HEK293 (cell line): ENCODE measurements at regions not wholly inside any gene's neighbourhood (a gene's known extent, or its start where the extent isn't known, plus 50 kb on each side); places are given as distances from the start of the nearest gene placed in this dataset.

Experiments
- CTCF ChIA-PET: fragments of 350-600 bp; formaldehyde crosslinking; extraction: SDS; loops from one replicate; lab custom pipeline; 2021; ENCODE audit warnings: antibody characterized with exemption; lab: Yijun Ruan, JAX
- POLR2A ChIA-PET: fragments of 300-600 bp; formaldehyde crosslinking; extraction: SDS; loops from one replicate; lab custom pipeline; 2020; ENCODE audit warnings: antibody characterized with exemption, inconsistent platforms; lab: Yijun Ruan, JAX
- H3K27ac ChIP-seq: fragments of 200-500 bp; sonication (Bioruptor generic); 2 replicates; pipeline ENCODE4 v1.5.1; 2014; ENCODE audit warnings: low read depth, low read length, control low read depth, inconsistent platforms; ENCODE audit errors: extremely low read depth
- H3K36me3 ChIP-seq, 2 experiments: fragments of 200-500 bp in 1 of 2; sonication (Bioruptor generic) in 1 of 2; 1 replicate in 1 of 2; 2 replicates in 1 of 2; pipeline ENCODE4 v1.5.1; 2014 to 2017; ENCODE audit warnings: inconsistent platforms in 2 of 2, low read length in 2 of 2; ENCODE audit not compliant: control insufficient read depth in 2 of 2, insufficient read depth in 1 of 2
- H3K4me1 ChIP-seq: fragments of 200-500 bp; sonication (Bioruptor generic); 2 replicates; pipeline ENCODE4 v1.5.1; 2014; ENCODE audit warnings: mild to moderate bottlenecking, low read length, inconsistent platforms; ENCODE audit not compliant: control insufficient read depth, insufficient read depth
- H3K4me3 ChIP-seq: 2 replicates; pipeline ENCODE4 v1.5.1; 2011; ENCODE audit warnings: low read depth, mild to moderate bottlenecking, control low read depth, low read length, moderate library complexity
- H3K9me3 ChIP-seq: fragments of 200-500 bp; sonication (Bioruptor generic); 2 replicates; pipeline ENCODE4 v1.5.1; 2014; ENCODE audit warnings: low read depth, low read length, inconsistent platforms; ENCODE audit not compliant: control insufficient read depth, insufficient read depth
- AEBP2 ChIP-seq: fragments of 450-650 bp; formaldehyde crosslinking; IDR thresholded peaks from 2 replicates; pipeline ENCODE4 v1.5.1; 2016; ENCODE audit warnings: missing biosample characterization, missing genetic modification characterization, borderline replicate concordance
- FEZF1 ChIP-seq: fragments of 450-650 bp; formaldehyde crosslinking; IDR thresholded peaks from 2 replicates; pipeline ENCODE4 v1.5.1; 2016; ENCODE audit warnings: missing biosample characterization, missing genetic modification characterization
- KLF1 ChIP-seq: fragments of 450-650 bp; formaldehyde crosslinking; IDR thresholded peaks from 2 replicates; pipeline ENCODE4 v1.5.1; 2016; ENCODE audit warnings: missing biosample characterization, missing genetic modification characterization
- KLF10 ChIP-seq: fragments of 450-650 bp; IDR thresholded peaks from 2 replicates; pipeline ENCODE4 v1.5.1; 2018; ENCODE audit warnings: missing biosample characterization, mild to moderate bottlenecking, missing genetic modification characterization
- KLF8 ChIP-seq: fragments of 450-650 bp; formaldehyde crosslinking; IDR thresholded peaks from 2 replicates; pipeline ENCODE4 v1.5.1; 2016; ENCODE audit warnings: missing biosample characterization, missing genetic modification characterization
- KLF9 ChIP-seq: fragments of 450-650 bp; formaldehyde crosslinking; IDR thresholded peaks from 2 replicates; pipeline ENCODE4 v1.5.1; 2016; ENCODE audit warnings: missing biosample characterization, missing genetic modification characterization, low read depth
- PRDM1 ChIP-seq: fragments of 450-650 bp; formaldehyde crosslinking; IDR thresholded peaks from 2 replicates; pipeline ENCODE4; 2016; ENCODE audit warnings: missing biosample characterization, missing genetic modification characterization
- SP3 ChIP-seq: fragments of 450-650 bp; formaldehyde crosslinking; IDR thresholded peaks from 2 replicates; pipeline ENCODE4 v1.5.1; 2016; ENCODE audit warnings: missing biosample characterization, missing genetic modification characterization
- ZFP37 ChIP-seq: fragments of 450-650 bp; formaldehyde crosslinking; IDR thresholded peaks from 2 replicates; pipeline ENCODE4 v1.5.1; 2016; ENCODE audit warnings: missing biosample characterization, missing genetic modification characterization
- ZNF16 ChIP-seq: fragments of 450-650 bp; formaldehyde crosslinking; IDR thresholded peaks from 2 replicates; pipeline ENCODE4 v1.5.1; 2016; ENCODE audit warnings: low read depth, missing biosample characterization, missing genetic modification characterization
- ZNF174 ChIP-seq: fragments of 450-650 bp; formaldehyde crosslinking; IDR thresholded peaks from 2 replicates; pipeline ENCODE4 v1.5.0; 2017; ENCODE audit warnings: missing biosample characterization, mild to moderate bottlenecking, missing genetic modification characterization
- ZNF175 ChIP-seq: fragments of 450-650 bp; formaldehyde crosslinking; IDR thresholded peaks from 2 replicates; pipeline ENCODE4 v1.5.1; 2016; ENCODE audit warnings: missing biosample characterization, missing genetic modification characterization
- ZNF280C ChIP-seq: fragments of 450-650 bp; formaldehyde crosslinking; IDR thresholded peaks from 2 replicates; pipeline ENCODE4 v1.5.1; 2016; ENCODE audit warnings: missing biosample characterization, missing genetic modification characterization
- ZNF394 ChIP-seq: fragments of 450-650 bp; formaldehyde crosslinking; IDR thresholded peaks from 2 replicates; pipeline ENCODE4 v1.5.1; 2016; ENCODE audit warnings: missing biosample characterization, missing genetic modification characterization, mild to moderate bottlenecking, moderate library complexity, borderline replicate concordance
- ZNF416 ChIP-seq: fragments of 450-650 bp; formaldehyde crosslinking; IDR thresholded peaks from 2 replicates; pipeline ENCODE4 v1.5.1; 2016; ENCODE audit warnings: missing biosample characterization, missing genetic modification characterization
- ZNF530 ChIP-seq: fragments of 450-650 bp; formaldehyde crosslinking; IDR thresholded peaks from 2 replicates; pipeline ENCODE4 v1.5.1; 2016; ENCODE audit warnings: low read depth, missing biosample characterization, missing genetic modification characterization
- ZNF580 ChIP-seq: fragments of 450-650 bp; formaldehyde crosslinking; IDR thresholded peaks from 2 replicates; pipeline ENCODE4 v1.5.1; 2016; ENCODE audit warnings: missing biosample characterization, missing genetic modification characterization
- ZNF585B ChIP-seq: fragments of 450-650 bp; formaldehyde crosslinking; IDR thresholded peaks from 2 replicates; pipeline ENCODE4 v1.5.1; 2016; ENCODE audit warnings: missing biosample characterization, missing genetic modification characterization
- ZNF629 ChIP-seq: fragments of 450-650 bp; formaldehyde crosslinking; IDR thresholded peaks from 2 replicates; pipeline ENCODE4 v1.5.1; 2017; ENCODE audit warnings: missing biosample characterization, missing genetic modification characterization
- ZNF645 ChIP-seq: fragments of 450-650 bp; formaldehyde crosslinking; IDR thresholded peaks from 2 replicates; pipeline ENCODE4; 2016; ENCODE audit warnings: missing biosample characterization, missing genetic modification characterization
- ZNF670 ChIP-seq: fragments of 450-650 bp; formaldehyde crosslinking; IDR thresholded peaks from 2 replicates; pipeline ENCODE4 v1.5.1; 2016; ENCODE audit warnings: missing biosample characterization, missing genetic modification characterization, low read depth
- ZNF692 ChIP-seq: fragments of 450-650 bp; formaldehyde crosslinking; IDR thresholded peaks from 2 replicates; pipeline ENCODE4 v1.5.1; 2016; ENCODE audit warnings: missing biosample characterization, missing genetic modification characterization
- ZNF777 ChIP-seq: fragments of 450-650 bp; formaldehyde crosslinking; IDR thresholded peaks from 2 replicates; pipeline ENCODE4 v1.5.1; 2017; ENCODE audit warnings: missing biosample characterization, missing genetic modification characterization, borderline replicate concordance

- Histone ChIP-seq H3K4me3 (no peak overlapping the region), H3K9me3 (no peaks in the 10 kb centered on the region), H3K36me3 (no peaks in the 10 kb centered on the region), H3K27ac (no peak overlapping the region), H3K4me1 (no peaks in the 10 kb centered on the region)
- ChIA-PET POLR2A (no interaction called here), CTCF (no interaction called here)
- TF ChIP-seq ZNF670 (tag by site-specific recombination) = no peak
- TF ChIP-seq PRDM1 (tag by site-specific recombination) = no peak
Observed at GRCh38 chr11:115903179-115903578, 399.0 kb upstream of the CADM1 start.

DNA sequence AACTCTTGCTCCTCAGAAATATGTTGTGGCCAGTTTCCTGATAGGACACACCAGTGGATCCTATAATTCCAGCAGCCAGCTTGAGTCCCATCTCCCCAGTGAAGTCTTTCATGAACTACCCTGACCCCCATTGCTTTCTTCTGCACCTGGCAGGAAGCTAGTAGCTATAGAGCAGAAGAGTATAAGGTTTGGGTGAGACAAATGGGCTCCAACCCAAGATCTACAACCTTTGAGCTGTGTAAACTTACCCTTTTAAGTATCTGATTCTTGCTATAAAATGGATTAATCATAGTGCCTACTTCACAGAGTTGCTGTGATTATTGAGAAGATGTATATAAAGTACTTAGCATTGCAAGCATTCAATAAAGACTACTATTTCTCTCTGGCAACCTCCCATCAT, 396.9 kb upstream of the CADM1 start:
- H3K36me3 ChIP-seq = no peaks in the 10 kb centered on the region
- H3K27ac ChIP-seq = no peak overlapping the region
- POLR2A ChIA-PET = no interaction called here
- TF ChIP-seq ZNF629 (tag by site-specific recombination) (no peak), ZNF530 (tag by site-specific recombination) (no peak), ZNF645 (no peak), AEBP2 (tag by site-specific recombination) (no peak), SP3 (tag by site-specific recombination) (no peak), ZNF394 (tag by site-specific recombination) (no peak), ZNF280C (tag by site-specific recombination) (no peak), ZNF175 (tag by site-specific recombination) (no peak)
- CTCF ChIA-PET = no interaction called here
- H3K4me3 ChIP-seq = no peak overlapping the region
- no peaks in the 10 kb centered on the region for H3K4me1 ChIP-seq
- no peaks in the 10 kb centered on the region for H3K9me3 ChIP-seq

DNA sequence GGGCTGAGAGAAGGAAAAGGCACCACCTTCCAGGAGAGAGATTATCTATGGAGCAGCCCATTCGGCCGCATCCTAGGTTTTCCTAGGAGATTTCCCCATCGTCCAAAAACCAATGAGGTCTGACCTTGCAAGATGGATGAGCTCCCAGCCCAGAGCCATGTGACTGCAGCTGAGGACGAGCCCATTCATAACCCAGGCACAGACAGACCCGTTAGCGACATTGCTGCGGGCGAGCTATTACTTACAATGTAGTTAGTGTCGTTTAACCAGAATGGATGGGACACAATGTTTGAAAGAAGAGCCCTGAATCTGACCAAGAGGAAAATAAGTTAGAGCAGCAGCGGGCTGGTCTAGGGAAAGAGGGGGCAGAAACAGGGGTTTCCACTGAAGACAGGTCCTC, 395.9 kb upstream of the CADM1 start:
- H3K9me3 ChIP-seq = no peaks in the 10 kb centered on the region
- TF ChIP-seq ZNF580 (no peak), ZNF416 (tag by site-specific recombination) (no peak), ZNF174 (tag by site-specific recombination) (no peak), ZNF16 (tag by site-specific recombination) (no peak), ZNF777 (tag by site-specific recombination) (no peak), KLF9 (tag by site-specific recombination) (no peak), KLF8 (tag by site-specific recombination) (no peak), FEZF1 (tag by site-specific recombination) (no peak), ZFP37 (tag by site-specific recombination) (no peak), KLF1 (tag by site-specific recombination) (no peak), KLF10 (tag by site-specific recombination) (no peak), ZNF585B (tag by site-specific recombination) (no peak), ZNF692 (tag by site-specific recombination) (no peak)
- POLR2A ChIA-PET = no interaction called here

More for the DNA sequence above, 395.9 kb upstream of the CADM1 start:
- no peaks in the 10 kb centered on the region for H3K4me1 ChIP-seq
- H3K36me3 ChIP-seq = no peaks in the 10 kb centered on the region
- H3K4me3 ChIP-seq = no peak overlapping the region
- CTCF ChIA-PET = no interaction called here
- no peak overlapping the region for H3K27ac ChIP-seq
